H1 (cell line): ENCODE measurements at regions not wholly inside any gene's neighbourhood (a gene's known extent, or its start where the extent isn't known, plus 50 kb on each side); places are given as distances from the start of the nearest gene placed in this dataset.

Experiments used
- CTCF ChIA-PET: fragments of 300-600 bp; sonication (Branson Sonifier 250); formaldehyde crosslinking; loops from one replicate; lab custom pipeline; 2021; ENCODE audit not compliant: partially characterized antibody; lab: Charles Lee
- POLR2A ChIA-PET: fragments of 300-600 bp; sonication (Branson Sonifier 250); formaldehyde crosslinking; loops from one replicate; lab custom pipeline; 2021; ENCODE audit warnings: inconsistent platforms; ENCODE audit not compliant: partially characterized antibody; lab: Charles Lee
- DNase-seq, 2 experiments: peaks; one replicate each; pipeline versions ENCODE4 v3.0.0 to v3.0.0-alpha.2; 2010 to 2022; ENCODE audit warnings: low spot score in 2 of 2, low read depth in 1 of 2, mixed read lengths in 1 of 2
- FAIRE-seq: peaks from 2 replicates; lab custom pipeline; 2011; peaks lifted over from hg19 to GRCh38; lab: Jason Lieb, UNC
- H2AFZ ChIP-seq: 2 replicates; pipeline ENCODE4 v1.8.1; 2012; ENCODE audit warnings: low read length, inconsistent platforms
- H2AK5ac ChIP-seq: 2 replicates; pipeline ENCODE4 v1.6.1; 2013; ENCODE audit warnings: low read depth, low read length
- H2BK120ac ChIP-seq: replicated peaks from 2 replicates; pipeline ENCODE3; 2013; ENCODE audit warnings: low read depth, low read length, inconsistent platforms
- H2BK12ac ChIP-seq: 2 replicates; pipeline ENCODE4 v1.6.1; 2013; ENCODE audit warnings: low read depth, low read length
- H2BK15ac ChIP-seq: 2 replicates; pipeline ENCODE4 v1.6.1; 2013; ENCODE audit warnings: low read length
- H2BK20ac ChIP-seq: 2 replicates; pipeline ENCODE4 v1.6.1; 2013; ENCODE audit warnings: low read length
- H2BK5ac ChIP-seq: 2 replicates; pipeline ENCODE4 v1.6.1; 2013; ENCODE audit warnings: low read depth, low read length
- H3K14ac ChIP-seq: 2 replicates; pipeline ENCODE4 v1.6.1; 2013; ENCODE audit warnings: inconsistent platforms; ENCODE audit not compliant: insufficient read length
- H3K18ac ChIP-seq: 2 replicates; pipeline ENCODE4 v1.6.1; 2013; ENCODE audit warnings: low read length; ENCODE audit errors: extremely low read depth
- H3K23ac ChIP-seq: 2 replicates; pipeline ENCODE4 v1.6.1; 2013; ENCODE audit warnings: inconsistent platforms; ENCODE audit not compliant: insufficient read length
- H3K23me2 ChIP-seq: 2 replicates; pipeline ENCODE4 v1.6.1; 2013; ENCODE audit warnings: low read depth, low read length
- H3K27ac ChIP-seq: 2 replicates; pipeline ENCODE4 v1.6.1; 2011; ENCODE audit warnings: low read depth, low read length, inconsistent platforms
- H3K27me3 ChIP-seq, 4 experiments: replicated peaks in 1 of 4; 1 replicate in 1 of 4; 2 replicates in 3 of 4; pipeline versions ENCODE4 v1.6.1 to v1.8.1; 2011 to 2013; ENCODE audit warnings: low read length in 3 of 4, mild to moderate bottlenecking in 3 of 4, inconsistent platforms in 2 of 4, mixed read lengths in 2 of 4, moderate library complexity in 1 of 4; ENCODE audit not compliant: control insufficient read depth in 3 of 4, insufficient read depth in 3 of 4; ENCODE audit errors: extremely low read depth in 1 of 4
- H3K36me3 ChIP-seq, 4 experiments: 2 replicates each; pipeline versions ENCODE4 v1.6.1 to v1.8.1; 2011 to 2013; ENCODE audit warnings: mild to moderate bottlenecking in 4 of 4, low read length in 3 of 4, moderate library complexity in 2 of 4, control low read depth in 1 of 4, inconsistent platforms in 1 of 4; ENCODE audit not compliant: insufficient read depth in 4 of 4, control insufficient read depth in 2 of 4
- H3K4ac ChIP-seq: replicated peaks from 2 replicates; pipeline ENCODE3; 2013; ENCODE audit warnings: low read length, low read depth, mixed read lengths, inconsistent platforms; ENCODE audit not compliant: insufficient read length
- H3K4me1 ChIP-seq, 4 experiments: replicated peaks in 1 of 4; 1 replicate in 1 of 4; 2 replicates in 3 of 4; pipeline versions ENCODE4 v1.6.1 to v1.8.1; 2011 to 2013; ENCODE audit warnings: low read length in 3 of 4, inconsistent platforms in 2 of 4, mixed read lengths in 1 of 4; ENCODE audit not compliant: insufficient read depth in 4 of 4, control insufficient read depth in 3 of 4
- H3K4me2 ChIP-seq, 2 experiments: 2 replicates each; pipeline versions ENCODE4 v1.6.1 to v1.8.1; 2011 to 2013; ENCODE audit warnings: low read depth in 2 of 2, low read length in 2 of 2, control low read depth in 1 of 2, inconsistent platforms in 1 of 2, mild to moderate bottlenecking in 1 of 2; ENCODE audit not compliant: insufficient read depth in 1 of 2
- H3K4me3 ChIP-seq, 4 experiments: fragments of 200-600, 300-600 bp in 1 of 4; sonication (generic), shearing (Covaris generic), sonication (Bioruptor Twin) in 1 of 4; 2 replicates each; pipeline versions ENCODE4 v1.5.1 to v1.8.1; 2011 to 2016; ENCODE audit warnings: low read length in 4 of 4, low read depth in 3 of 4, control low read depth in 2 of 4, inconsistent platforms in 2 of 4, mild to moderate bottlenecking in 2 of 4, mixed read lengths in 1 of 4, moderate library complexity in 1 of 4; ENCODE audit not compliant: insufficient read depth in 2 of 4; ENCODE audit errors: extremely low read depth in 1 of 4
- H3K56ac ChIP-seq: replicated peaks from 2 replicates; pipeline ENCODE3; 2013; ENCODE audit warnings: low read depth, mild to moderate bottlenecking, mixed read lengths, low read length, inconsistent platforms; ENCODE audit not compliant: insufficient read length
- H3K79me1 ChIP-seq: 2 replicates; pipeline ENCODE4 v1.6.1; 2013; ENCODE audit warnings: low read depth, low read length, control low read depth
- H3K79me2 ChIP-seq, 2 experiments: 2 replicates each; pipeline versions ENCODE4 v1.6.1 to v1.8.1; 2012 to 2013; ENCODE audit warnings: low read length in 2 of 2, mild to moderate bottlenecking in 2 of 2, inconsistent platforms in 1 of 2; ENCODE audit not compliant: insufficient read depth in 2 of 2, control insufficient read depth in 1 of 2
- H3K9ac ChIP-seq, 4 experiments: replicated peaks in 1 of 4; 1 replicate in 1 of 4; 2 replicates in 3 of 4; pipeline versions ENCODE4 v1.6.1 to v1.8.1; 2011 to 2013; ENCODE audit warnings: low read depth in 3 of 4, low read length in 3 of 4, control low read depth in 2 of 4, mild to moderate bottlenecking in 2 of 4, moderate library complexity in 2 of 4, inconsistent platforms in 1 of 4; ENCODE audit errors: extremely low read depth in 1 of 4
- H3K9me3 ChIP-seq, 2 experiments: 2 replicates each; pipeline versions ENCODE4 v1.6.1 to v1.8.1; 2012 to 2013; ENCODE audit warnings: mild to moderate bottlenecking in 2 of 2, moderate library complexity in 2 of 2, control low read depth in 1 of 2, inconsistent platforms in 1 of 2, low read depth in 1 of 2, low read length in 1 of 2, mixed read lengths in 1 of 2; ENCODE audit not compliant: insufficient read depth in 2 of 2
- H4K20me1 ChIP-seq, 2 experiments: replicated peaks in 1 of 2; 2 replicates each; pipeline versions ENCODE3 to v1.8.1; 2011 to 2013; ENCODE audit warnings: inconsistent platforms in 2 of 2, low read length in 2 of 2, mild to moderate bottlenecking in 1 of 2; ENCODE audit not compliant: insufficient read depth in 2 of 2, control insufficient read depth in 1 of 2
- H4K5ac ChIP-seq: 2 replicates; pipeline ENCODE4 v1.6.1; 2013; ENCODE audit warnings: low read length, low read depth, mixed read lengths, inconsistent platforms; ENCODE audit not compliant: insufficient read length
- H4K8ac ChIP-seq: 2 replicates; pipeline ENCODE4 v1.8.0; 2013; ENCODE audit warnings: mild to moderate bottlenecking, moderate library complexity, low read length, inconsistent platforms; ENCODE audit not compliant: insufficient read depth; ENCODE audit errors: extremely low read depth
- H4K91ac ChIP-seq: replicated peaks from 2 replicates; pipeline ENCODE3; 2013; ENCODE audit warnings: low read length, mixed read lengths, inconsistent platforms; ENCODE audit not compliant: insufficient read length
- CBX8 ChIP-seq: fragments of 300-800, 300-1000 bp; sonication (generic); IDR thresholded peaks from 2 replicates; pipeline ENCODE4 v1.7.1; 2016; ENCODE audit warnings: low read depth, low read length, borderline replicate concordance
- KDM4A ChIP-seq: IDR thresholded peaks from one replicate; pipeline ENCODE4 v1.7.1; 2012; ENCODE audit warnings: low read depth, mild to moderate bottlenecking, moderate library complexity, low read length, inconsistent platforms; ENCODE audit not compliant: severe bottlenecking
- RBBP5 ChIP-seq: IDR thresholded peaks from 2 replicates; pipeline ENCODE4 v1.7.1; 2012; ENCODE audit warnings: low read depth, mild to moderate bottlenecking, inconsistent platforms, low read length, moderate library complexity, borderline replicate concordance
- USF2 ChIP-seq: IDR thresholded peaks from 2 replicates; pipeline ENCODE4 v1.6.1; 2011; ENCODE audit warnings: low read length, improper control_type of control experiment
- WGBS, 2 experiments: shearing (Covaris generic) in 1 of 2; methylation state at CpG; one replicate each; pipeline versions ENCODE4 v1.1.6 to v1.1.7; 2013 to 2015; ENCODE audit warnings: low lambda C conversion rate in 2 of 2, mixed read lengths in 2 of 2, inconsistent platforms in 1 of 2, low coverage in 1 of 2, missing lambda C conversion rate in 1 of 2; ENCODE audit not compliant: insufficient replicate concordance in 2 of 2, insufficient coverage in 1 of 2, insufficient read length in 1 of 2; ENCODE audit errors: extremely low coverage in 1 of 2, missing lambda C conversion rate in 1 of 2; 5-methylcytosine and 5-hydroxymethylcytosine counted together

GRCh38 chr6:21984135-21984534 is 312.7 kb downstream of the PRL start:
- Histone ChIP-seq H2BK12ac (no peak overlapping the region), H4K20me1 (peaks cover 0 to 2% of the 10 kb centered on the region in 2 experiments), H3K56ac (no peak overlapping the region), H3K23me2 (no peaks in the 10 kb centered on the region), H3K4me2 (no peak overlapping the region), H4K91ac (no peak overlapping the region)
- TF ChIP-seq KDM4A (no peak), USF2 (no peak), RBBP5 (no peak), CBX8 (no peak)
- TF ChIP-seq, all 59 proteins: peak for 0
- no peak overlapping the region for H2AK5ac ChIP-seq
- H3K4me3 ChIP-seq = no peak overlapping the region
- no peak overlapping the region for H3K9ac ChIP-seq
- H3K9me3 ChIP-seq = 0 out of 4 replicates have a peak, but pooled peaks cover 0 to 8% of the 10 kb centered on the region in 2 experiments
- no peak overlapping the region for H3K27ac ChIP-seq
- H3K36me3 ChIP-seq = peaks cover 0 to 18% (median 6%) of the 10 kb centered on the region in 4 experiments; a peak in 5 of 8 replicates
- ChIA-PET POLR2A (no interaction called here), CTCF (no interaction called here)
- H2AFZ ChIP-seq = no peak overlapping the region
- H3K79me1 ChIP-seq = no peaks in the 10 kb centered on the region
- H3K18ac ChIP-seq = no peak overlapping the region
- no peak overlapping the region for H2BK120ac ChIP-seq
- DNase-seq (no peak), FAIRE-seq (no peak)
- H2BK5ac ChIP-seq = no peak overlapping the region
- whole genome bisulfite sequencing, 2 experiments = 94% methylated on average over 4 of the region's 4 CpGs; no CpG with 5 or more reads in 1 of the 2 experiments
- no peak overlapping the region for H3K14ac ChIP-seq
- no peak overlapping the region for H2BK15ac ChIP-seq
- H4K8ac ChIP-seq = no peak overlapping the region
- H3K79me2 ChIP-seq = peaks cover 0 to 4% of the 10 kb centered on the region in 2 experiments; a peak in 1 of 4 replicates
- no peak overlapping the region for H2BK20ac ChIP-seq
- H3K4me1 ChIP-seq = peaks cover 0 to 4% (median 1%) of the 10 kb centered on the region in 4 experiments; a peak in 2 of 7 replicates
- no peak overlapping the region for H3K4ac ChIP-seq
- H3K27me3 ChIP-seq = no peaks in the 10 kb centered on the region
- no peak overlapping the region for H4K5ac ChIP-seq
- H3K23ac ChIP-seq = no peak overlapping the region
